H1 (cell line): ENCODE measurements at regions not wholly inside any gene's neighbourhood (a gene's known extent, or its start where the extent isn't known, plus 50 kb on each side); places are given as distances from the start of the nearest gene placed in this dataset.

Experiments
- JUN ChIP-seq: IDR thresholded peaks from 2 replicates; pipeline ENCODE4 v1.6.1; 2011; ENCODE audit warnings: low read depth, mild to moderate bottlenecking, improper control_type of control experiment, low read length
- POLR2AphosphoS5 ChIP-seq: IDR thresholded peaks from 2 replicates; pipeline ENCODE4 v1.6.1; 2011; ENCODE audit warnings: low read depth, low read length
- SIN3A ChIP-seq, 2 experiments: IDR thresholded peaks in 1 of 2; conservative IDR thresholded peaks in 1 of 2; 2 replicates each; pipeline ENCODE4 v1.6.1; 2011 to 2012; ENCODE audit warnings: low read length in 2 of 2, improper control_type of control experiment in 1 of 2, low read depth in 1 of 2, mild to moderate bottlenecking in 1 of 2
- TF ChIP-seq, protein P1 (sequence below), 3 experiments: IDR thresholded peaks; 1 replicate in 2 of 3; 2 replicates in 1 of 3; pipeline versions ENCODE4 v1.5.1 to v1.6.1; 2011; ENCODE audit warnings: low read length in 3 of 3, mild to moderate bottlenecking in 3 of 3, inconsistent platforms in 2 of 3, low read depth in 1 of 3, moderate library complexity in 1 of 3; ENCODE audit not compliant: insufficient read depth in 1 of 3; ENCODE audit errors: control extremely low read depth in 1 of 3

DNA sequence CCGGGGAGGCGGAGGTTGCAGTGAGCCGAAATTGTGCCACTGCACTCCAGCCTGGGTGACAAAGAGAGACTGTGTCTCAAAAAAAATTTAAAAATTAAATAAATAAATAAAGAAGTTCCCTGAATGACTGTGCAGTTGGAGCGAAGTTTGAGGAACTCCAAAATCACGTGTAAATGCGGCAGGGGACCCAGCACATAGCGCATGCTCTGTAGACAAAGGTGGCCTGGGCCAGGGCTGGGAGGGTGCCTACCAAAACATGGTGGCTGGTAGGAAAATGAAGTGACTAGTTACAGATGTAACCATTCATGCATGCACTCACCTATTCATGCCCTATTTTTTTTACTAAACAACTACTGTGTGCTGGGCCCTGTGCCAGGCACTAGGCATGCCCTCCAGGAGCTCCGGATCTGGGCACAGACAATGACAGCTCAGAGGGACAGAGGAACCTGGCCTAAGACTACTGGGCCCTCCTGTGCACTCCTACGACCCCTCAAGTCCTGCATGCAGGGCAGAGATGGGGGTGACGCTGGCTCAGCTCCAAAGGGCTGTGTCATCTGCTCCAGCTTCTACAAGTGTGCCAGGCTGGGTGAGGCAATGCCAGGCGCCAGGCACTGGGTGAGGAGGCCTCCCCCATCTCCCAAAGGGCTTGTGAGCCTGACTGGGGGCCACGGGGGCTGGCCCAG, 65.3 kb downstream of the RMI2 start:
- no peak for TF ChIP-seq JUN
- no peak for TF ChIP-seq SIN3A (conservative IDR thresholded peaks at IDR 0.05 in 1 of 2, IDR thresholded peaks at IDR 0.05 in 1 of 2; ENCODE audit: low read depth in 1 of 2, low read length in 2 of 2)
- TF ChIP-seq, protein P1, sequence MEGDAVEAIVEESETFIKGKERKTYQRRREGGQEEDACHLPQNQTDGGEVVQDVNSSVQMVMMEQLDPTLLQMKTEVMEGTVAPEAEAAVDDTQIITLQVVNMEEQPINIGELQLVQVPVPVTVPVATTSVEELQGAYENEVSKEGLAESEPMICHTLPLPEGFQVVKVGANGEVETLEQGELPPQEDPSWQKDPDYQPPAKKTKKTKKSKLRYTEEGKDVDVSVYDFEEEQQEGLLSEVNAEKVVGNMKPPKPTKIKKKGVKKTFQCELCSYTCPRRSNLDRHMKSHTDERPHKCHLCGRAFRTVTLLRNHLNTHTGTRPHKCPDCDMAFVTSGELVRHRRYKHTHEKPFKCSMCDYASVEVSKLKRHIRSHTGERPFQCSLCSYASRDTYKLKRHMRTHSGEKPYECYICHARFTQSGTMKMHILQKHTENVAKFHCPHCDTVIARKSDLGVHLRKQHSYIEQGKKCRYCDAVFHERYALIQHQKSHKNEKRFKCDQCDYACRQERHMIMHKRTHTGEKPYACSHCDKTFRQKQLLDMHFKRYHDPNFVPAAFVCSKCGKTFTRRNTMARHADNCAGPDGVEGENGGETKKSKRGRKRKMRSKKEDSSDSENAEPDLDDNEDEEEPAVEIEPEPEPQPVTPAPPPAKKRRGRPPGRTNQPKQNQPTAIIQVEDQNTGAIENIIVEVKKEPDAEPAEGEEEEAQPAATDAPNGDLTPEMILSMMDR (IDR thresholded peaks at IDR 0.05; ENCODE audit: control extremely low read depth in 1 of 3, insufficient read depth in 1 of 3, low read depth in 1 of 3, low read length in 3 of 3): no peak
- no peak for TF ChIP-seq POLR2AphosphoS5
